ENCODE measurements at regions not wholly inside any gene's neighbourhood (a gene's known extent, or its start where the extent isn't known, plus 50 kb on each side); places are given as distances from the start of the nearest gene placed in this dataset.

- TF ChIP-seq CTCF (conservative IDR thresholded peaks at IDR 0.05; ENCODE audit: low read length) (no peak), EZH2phosphoT487 (IDR thresholded peaks at IDR 0.05; ENCODE audit: borderline replicate concordance) (no peak)
Measured at GRCh38 chr2:234374736-234375135, 122.1 kb downstream of the ARL4C start.

Measured in Loucy (cell line).